K562 (cell line): ENCODE measurements at regions not wholly inside any gene's neighbourhood (a gene's known extent, or its start where the extent isn't known, plus 50 kb on each side); places are given as distances from the start of the nearest gene placed in this dataset.

Experiments used
- ARNT ChIP-seq, 2 experiments: fragments of 450-650 bp; IDR thresholded peaks; 2 replicates each; pipeline ENCODE4 v1.6.1; 2016; ENCODE audit warnings: mild to moderate bottlenecking in 1 of 2
- NCOA2 ChIP-seq, 2 experiments: fragments of 450-650 bp; IDR thresholded peaks; 2 replicates each; pipeline ENCODE4 v1.6.1; 2018; ENCODE audit warnings: mild to moderate bottlenecking in 2 of 2, moderate library complexity in 1 of 2; ENCODE audit not compliant: partially characterized antibody in 2 of 2
- RCOR1 ChIP-seq, 2 experiments: IDR thresholded peaks; 2 replicates each; pipeline ENCODE4 v1.6.1; 2012; ENCODE audit warnings: low read depth in 2 of 2, low read length in 2 of 2, borderline replicate concordance in 1 of 2, improper control_type of control experiment in 1 of 2
- ZNF668 ChIP-seq: fragments of 250-450 bp; sonication (Bioruptor Pico); IDR thresholded peaks from 2 replicates; pipeline ENCODE4 v1.8.0; 2022; ENCODE audit warnings: mild to moderate bottlenecking, inconsistent platforms
- TF ChIP-seq, protein P1 (sequence below), 3 experiments: fragments of 200-800 bp in 1 of 3; sonication (Bioruptor generic) in 1 of 3; sonication (generic) in 1 of 3; formaldehyde crosslinking in 1 of 3; IDR thresholded peaks; 2 replicates each; pipeline versions ENCODE4 v1.6.1 to v1.8.0; 2016 to 2022; ENCODE audit warnings: mild to moderate bottlenecking in 2 of 3, missing compliant biosample characterization in 2 of 3, missing genetic modification characterization in 2 of 3, missing genetic modification reagents in 1 of 3
- TF ChIP-seq, protein P2 (sequence below): fragments of 450-650 bp; IDR thresholded peaks from 2 replicates; pipeline ENCODE4 v1.6.1; 2016; ENCODE audit warnings: low read depth
- TF ChIP-seq, protein P3 (sequence below), 3 experiments: IDR thresholded peaks in 2 of 3; conservative IDR thresholded peaks in 1 of 3; 2 replicates each; pipeline ENCODE4 v1.5.1; 2011 to 2012; ENCODE audit warnings: low read length in 3 of 3, mild to moderate bottlenecking in 3 of 3, control low read depth in 2 of 3, improper control_type of control experiment in 1 of 3, inconsistent platforms in 1 of 3, low read depth in 1 of 3, mixed read lengths in 1 of 3, moderate library complexity in 1 of 3; ENCODE audit not compliant: insufficient read depth in 2 of 3

DNA sequence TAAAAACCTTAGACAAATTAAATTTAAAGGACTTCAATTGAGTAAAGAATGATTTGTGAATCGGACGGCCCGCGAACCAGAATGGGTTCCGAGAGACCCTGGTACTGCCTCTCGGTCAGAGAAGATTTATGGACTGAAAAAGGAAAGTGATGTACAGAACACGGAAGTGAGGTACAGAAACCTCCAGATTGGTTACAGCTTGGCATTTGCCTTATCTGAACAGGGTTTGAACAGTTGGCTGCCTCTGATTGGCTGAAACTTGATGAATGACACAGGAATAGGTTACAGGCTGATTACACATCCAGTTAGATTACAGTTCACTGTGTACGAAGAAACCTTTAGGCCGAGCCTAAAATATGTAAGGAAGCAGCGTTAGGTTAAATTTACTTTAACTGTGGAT lies 156.5 kb upstream of the EGFLAM start:
- TF ChIP-seq, protein P1, sequence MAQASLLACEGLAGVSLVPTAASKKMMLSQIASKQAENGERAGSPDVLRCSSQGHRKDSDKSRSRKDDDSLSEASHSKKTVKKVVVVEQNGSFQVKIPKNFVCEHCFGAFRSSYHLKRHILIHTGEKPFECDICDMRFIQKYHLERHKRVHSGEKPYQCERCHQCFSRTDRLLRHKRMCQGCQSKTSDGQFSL (CRISPR knock-in tag; IDR thresholded peaks at IDR 0.05) = no peak
- TF ChIP-seq, protein P1 (tag; IDR thresholded peaks at IDR 0.05) = no peak
- TF ChIP-seq ARNT (IDR thresholded peaks at IDR 0.05) (no peak), RCOR1 (IDR thresholded peaks at IDR 0.05; ENCODE audit: borderline replicate concordance in 1 of 2, low read depth in 2 of 2, low read length in 2 of 2) (no peak), NCOA2 (IDR thresholded peaks at IDR 0.05; ENCODE audit: partially characterized antibody in 2 of 2) (no peak), ZNF668 (CRISPR knock-in tag) (no peak)
- TF ChIP-seq, protein P2, sequence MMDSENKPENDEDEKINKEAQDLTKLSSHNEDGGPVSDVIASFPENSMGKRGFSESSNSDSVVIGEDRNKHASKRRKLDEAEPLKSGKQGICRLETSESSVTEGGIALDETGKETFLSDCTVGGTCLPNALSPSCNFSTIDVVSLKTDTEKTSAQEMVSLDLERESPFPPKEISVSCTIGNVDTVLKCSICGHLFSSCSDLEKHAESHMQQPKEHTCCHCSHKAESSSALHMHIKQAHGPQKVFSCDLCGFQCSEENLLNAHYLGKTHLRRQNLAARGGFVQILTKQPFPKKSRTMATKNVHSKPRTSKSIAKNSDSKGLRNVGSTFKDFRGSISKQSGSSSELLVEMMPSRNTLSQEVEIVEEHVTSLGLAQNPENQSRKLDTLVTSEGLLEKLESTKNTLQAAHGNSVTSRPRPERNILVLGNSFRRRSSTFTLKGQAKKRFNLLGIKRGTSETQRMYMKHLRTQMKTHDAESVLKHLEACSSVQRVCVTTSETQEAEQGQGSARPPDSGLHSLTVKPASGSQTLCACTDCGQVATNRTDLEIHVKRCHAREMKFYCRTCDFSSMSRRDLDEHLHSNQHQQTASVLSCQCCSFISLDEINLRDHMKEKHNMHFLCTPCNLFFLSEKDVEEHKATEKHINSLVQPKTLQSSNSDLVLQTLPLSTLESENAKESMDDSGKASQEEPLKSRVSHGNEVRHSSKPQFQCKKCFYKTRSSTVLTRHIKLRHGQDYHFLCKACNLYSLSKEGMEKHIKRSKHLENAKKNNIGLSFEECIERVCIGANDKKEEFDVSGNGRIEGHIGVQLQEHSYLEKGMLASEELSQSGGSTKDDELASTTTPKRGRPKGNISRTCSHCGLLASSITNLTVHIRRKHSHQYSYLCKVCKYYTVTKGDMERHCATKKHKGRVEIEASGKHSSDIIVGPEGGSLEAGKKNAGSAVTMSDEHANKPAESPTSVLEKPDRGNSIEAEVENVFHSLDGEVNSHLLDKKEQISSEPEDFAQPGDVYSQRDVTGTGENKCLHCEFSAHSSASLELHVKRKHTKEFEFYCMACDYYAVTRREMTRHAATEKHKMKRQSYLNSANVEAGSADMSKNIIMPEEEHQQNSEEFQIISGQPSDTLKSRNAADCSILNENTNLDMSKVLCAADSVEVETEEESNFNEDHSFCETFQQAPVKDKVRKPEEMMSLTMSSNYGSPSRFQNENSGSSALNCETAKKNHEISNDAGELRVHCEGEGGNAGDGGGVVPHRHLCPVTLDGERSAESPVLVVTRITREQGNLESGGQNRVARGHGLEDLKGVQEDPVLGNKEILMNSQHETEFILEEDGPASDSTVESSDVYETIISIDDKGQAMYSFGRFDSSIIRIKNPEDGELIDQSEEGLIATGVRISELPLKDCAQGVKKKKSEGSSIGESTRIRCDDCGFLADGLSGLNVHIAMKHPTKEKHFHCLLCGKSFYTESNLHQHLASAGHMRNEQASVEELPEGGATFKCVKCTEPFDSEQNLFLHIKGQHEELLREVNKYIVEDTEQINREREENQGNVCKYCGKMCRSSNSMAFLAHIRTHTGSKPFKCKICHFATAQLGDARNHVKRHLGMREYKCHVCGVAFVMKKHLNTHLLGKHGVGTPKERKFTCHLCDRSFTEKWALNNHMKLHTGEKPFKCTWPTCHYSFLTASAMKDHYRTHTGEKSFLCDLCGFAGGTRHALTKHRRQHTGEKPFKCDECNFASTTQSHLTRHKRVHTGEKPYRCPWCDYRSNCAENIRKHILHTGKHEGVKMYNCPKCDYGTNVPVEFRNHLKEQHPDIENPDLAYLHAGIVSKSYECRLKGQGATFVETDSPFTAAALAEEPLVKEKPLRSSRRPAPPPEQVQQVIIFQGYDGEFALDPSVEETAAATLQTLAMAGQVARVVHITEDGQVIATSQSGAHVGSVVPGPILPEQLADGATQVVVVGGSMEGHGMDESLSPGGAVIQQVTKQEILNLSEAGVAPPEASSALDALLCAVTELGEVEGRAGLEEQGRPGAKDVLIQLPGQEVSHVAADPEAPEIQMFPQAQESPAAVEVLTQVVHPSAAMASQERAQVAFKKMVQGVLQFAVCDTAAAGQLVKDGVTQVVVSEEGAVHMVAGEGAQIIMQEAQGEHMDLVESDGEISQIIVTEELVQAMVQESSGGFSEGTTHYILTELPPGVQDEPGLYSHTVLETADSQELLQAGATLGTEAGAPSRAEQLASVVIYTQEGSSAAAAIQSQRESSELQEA = no peak
- TF ChIP-seq, protein P3, sequence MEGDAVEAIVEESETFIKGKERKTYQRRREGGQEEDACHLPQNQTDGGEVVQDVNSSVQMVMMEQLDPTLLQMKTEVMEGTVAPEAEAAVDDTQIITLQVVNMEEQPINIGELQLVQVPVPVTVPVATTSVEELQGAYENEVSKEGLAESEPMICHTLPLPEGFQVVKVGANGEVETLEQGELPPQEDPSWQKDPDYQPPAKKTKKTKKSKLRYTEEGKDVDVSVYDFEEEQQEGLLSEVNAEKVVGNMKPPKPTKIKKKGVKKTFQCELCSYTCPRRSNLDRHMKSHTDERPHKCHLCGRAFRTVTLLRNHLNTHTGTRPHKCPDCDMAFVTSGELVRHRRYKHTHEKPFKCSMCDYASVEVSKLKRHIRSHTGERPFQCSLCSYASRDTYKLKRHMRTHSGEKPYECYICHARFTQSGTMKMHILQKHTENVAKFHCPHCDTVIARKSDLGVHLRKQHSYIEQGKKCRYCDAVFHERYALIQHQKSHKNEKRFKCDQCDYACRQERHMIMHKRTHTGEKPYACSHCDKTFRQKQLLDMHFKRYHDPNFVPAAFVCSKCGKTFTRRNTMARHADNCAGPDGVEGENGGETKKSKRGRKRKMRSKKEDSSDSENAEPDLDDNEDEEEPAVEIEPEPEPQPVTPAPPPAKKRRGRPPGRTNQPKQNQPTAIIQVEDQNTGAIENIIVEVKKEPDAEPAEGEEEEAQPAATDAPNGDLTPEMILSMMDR (IDR thresholded peaks at IDR 0.05 in 2 of 3, conservative IDR thresholded peaks at IDR 0.05 in 1 of 3; ENCODE audit: insufficient read depth in 2 of 3, low read depth in 1 of 3, low read length in 3 of 3) = no peak
